ENCODE measurements at regions not wholly inside any gene's neighbourhood (a gene's known extent, or its start where the extent isn't known, plus 50 kb on each side); places are given as distances from the start of the nearest gene placed in this dataset.

DNA sequence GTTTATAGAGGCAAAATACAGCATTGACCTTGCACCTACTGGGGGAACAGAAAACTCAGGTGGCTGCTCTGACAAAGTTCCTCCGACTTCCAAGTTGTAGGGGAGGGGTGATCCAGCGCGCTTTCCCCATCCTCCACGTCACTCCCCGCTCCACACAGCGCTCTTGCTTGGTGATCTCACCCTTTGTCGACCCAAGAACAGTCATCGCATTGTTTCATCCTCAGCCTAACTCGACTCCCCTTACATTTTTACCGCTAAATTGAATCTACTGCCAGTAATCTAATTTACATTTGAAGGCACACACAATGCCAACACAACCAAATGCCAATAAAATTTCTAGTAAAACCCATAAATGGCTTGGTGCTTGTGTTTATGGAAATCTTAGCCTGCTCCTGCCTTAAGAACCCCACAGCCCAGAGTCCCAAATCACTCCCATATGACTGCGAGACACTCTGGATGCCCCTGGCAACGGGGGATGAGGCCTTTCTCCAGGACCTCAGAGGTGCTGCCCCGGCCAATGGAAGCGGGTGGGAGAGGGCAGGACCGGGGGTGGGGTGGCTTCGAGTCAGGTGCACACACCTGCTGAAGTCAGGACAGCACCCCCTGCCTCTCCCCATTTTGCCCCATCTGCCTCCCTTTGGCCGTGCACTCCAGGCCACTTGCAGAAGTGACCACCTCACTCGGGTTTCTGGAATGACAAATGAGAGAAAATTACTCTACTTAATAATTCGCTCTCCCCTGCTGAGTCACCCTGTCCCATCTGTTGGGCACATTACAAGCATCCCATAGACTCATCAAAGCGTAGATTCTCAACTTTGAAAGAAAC lies 98.2 kb upstream of the GSC start:
- no peak for DNase-seq (ENCODE audit: low spot score, unreplicated experiment)
- TF ChIP-seq, protein P1, sequence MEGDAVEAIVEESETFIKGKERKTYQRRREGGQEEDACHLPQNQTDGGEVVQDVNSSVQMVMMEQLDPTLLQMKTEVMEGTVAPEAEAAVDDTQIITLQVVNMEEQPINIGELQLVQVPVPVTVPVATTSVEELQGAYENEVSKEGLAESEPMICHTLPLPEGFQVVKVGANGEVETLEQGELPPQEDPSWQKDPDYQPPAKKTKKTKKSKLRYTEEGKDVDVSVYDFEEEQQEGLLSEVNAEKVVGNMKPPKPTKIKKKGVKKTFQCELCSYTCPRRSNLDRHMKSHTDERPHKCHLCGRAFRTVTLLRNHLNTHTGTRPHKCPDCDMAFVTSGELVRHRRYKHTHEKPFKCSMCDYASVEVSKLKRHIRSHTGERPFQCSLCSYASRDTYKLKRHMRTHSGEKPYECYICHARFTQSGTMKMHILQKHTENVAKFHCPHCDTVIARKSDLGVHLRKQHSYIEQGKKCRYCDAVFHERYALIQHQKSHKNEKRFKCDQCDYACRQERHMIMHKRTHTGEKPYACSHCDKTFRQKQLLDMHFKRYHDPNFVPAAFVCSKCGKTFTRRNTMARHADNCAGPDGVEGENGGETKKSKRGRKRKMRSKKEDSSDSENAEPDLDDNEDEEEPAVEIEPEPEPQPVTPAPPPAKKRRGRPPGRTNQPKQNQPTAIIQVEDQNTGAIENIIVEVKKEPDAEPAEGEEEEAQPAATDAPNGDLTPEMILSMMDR (IDR thresholded peaks at IDR 0.05; ENCODE audit: unreplicated experiment) = no peak
- Mint-ChIP-seq H3K4me1 (ENCODE audit: low read depth) (peaks cover 1% of the 10 kb centered on the region), H3K9me3 (ENCODE audit: low read depth) (no peaks in the 10 kb centered on the region), H3K27me3 (peaks cover 19% of the 10 kb centered on the region), H3K4me3 (ENCODE audit: low read depth) (no peak overlapping the region), H3K36me3 (ENCODE audit: insufficient read depth) (no peaks in the 10 kb centered on the region), H3K27ac (no peak overlapping the region)

DNA sequence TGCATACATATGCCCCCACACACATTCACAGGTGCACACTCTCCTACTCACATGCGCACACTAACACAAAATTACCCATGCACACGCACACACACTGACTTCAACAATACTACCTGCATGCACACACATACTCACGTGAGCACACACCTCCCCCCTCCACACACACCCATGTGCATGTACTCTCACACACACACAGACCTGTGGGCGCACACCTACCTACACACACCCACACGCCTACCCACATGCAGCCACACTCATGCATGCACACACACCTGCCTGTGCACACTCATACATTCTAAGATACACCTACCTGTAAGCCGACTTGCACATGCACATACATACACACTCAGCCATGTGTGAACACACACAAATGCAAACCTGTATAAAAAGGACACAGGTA lies 97.3 kb upstream of the GSC start:
- Mint-ChIP-seq H3K4me3 (ENCODE audit: low read depth) (no peak overlapping the region), H3K27ac (no peak overlapping the region), H3K27me3 (peaks cover 19% of the 10 kb centered on the region), H3K36me3 (ENCODE audit: insufficient read depth) (no peaks in the 10 kb centered on the region), H3K4me1 (ENCODE audit: low read depth) (peaks cover 1% of the 10 kb centered on the region), H3K9me3 (ENCODE audit: low read depth) (no peaks in the 10 kb centered on the region)
- no peak for DNase-seq (ENCODE audit: low spot score, unreplicated experiment)
- TF ChIP-seq, protein P1 (IDR thresholded peaks at IDR 0.05; ENCODE audit: unreplicated experiment) = no peak

DNA sequence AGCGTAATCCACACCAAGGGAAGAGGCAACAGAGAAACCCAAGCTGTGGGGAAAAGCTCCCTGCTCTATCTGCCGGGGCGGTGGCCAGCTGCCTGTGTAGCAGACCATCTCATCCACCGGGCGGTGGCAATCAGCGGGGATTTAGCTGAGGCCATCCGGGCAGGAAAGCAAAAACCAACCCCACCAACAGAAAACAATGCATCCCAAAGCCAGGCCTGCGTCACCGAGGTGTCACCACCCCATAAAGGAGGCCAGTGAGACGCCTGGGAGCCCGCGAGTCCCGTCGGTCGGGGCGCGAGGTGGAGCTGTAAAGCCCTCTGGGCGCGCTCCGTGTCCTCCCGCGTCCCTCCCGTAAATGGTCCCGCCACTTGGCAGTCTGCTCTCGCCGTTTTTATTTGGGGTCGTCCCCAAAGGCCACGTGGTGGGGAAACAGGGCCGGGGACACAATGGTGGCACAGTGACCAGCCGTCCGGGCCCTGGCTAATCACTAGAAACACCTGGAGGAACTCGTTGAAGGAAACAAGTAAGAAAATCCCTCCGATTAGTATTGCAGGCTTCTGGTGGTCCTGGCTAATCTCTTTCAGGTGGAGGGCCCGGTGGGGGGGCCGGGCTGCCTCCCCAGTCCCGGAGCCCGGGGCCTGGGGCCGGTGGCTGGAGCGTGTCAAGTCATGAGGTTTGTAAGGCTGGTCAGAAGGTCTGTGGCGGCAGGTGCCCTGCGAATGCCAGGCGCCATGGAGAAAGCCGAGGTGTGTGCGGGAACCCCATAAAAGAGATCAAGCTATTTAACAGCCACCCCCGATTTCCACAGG lies 94.7 kb upstream of the GSC start:
- H3K9me3 Mint-ChIP-seq (ENCODE audit: low read depth) = no peaks in the 10 kb centered on the region
- H3K36me3 Mint-ChIP-seq (ENCODE audit: insufficient read depth) = no peaks in the 10 kb centered on the region
- no peak overlapping the region for H3K4me3 Mint-ChIP-seq (ENCODE audit: low read depth)
- TF ChIP-seq, protein P1 (IDR thresholded peaks at IDR 0.05; ENCODE audit: unreplicated experiment) = no peak
- H3K4me1 Mint-ChIP-seq (ENCODE audit: low read depth) = peaks cover 1% of the 10 kb centered on the region
- no peak overlapping the region for H3K27ac Mint-ChIP-seq
- no peak for DNase-seq (ENCODE audit: low spot score, unreplicated experiment)
- H3K27me3 Mint-ChIP-seq = peaks cover 33% of the 10 kb centered on the region

DNA sequence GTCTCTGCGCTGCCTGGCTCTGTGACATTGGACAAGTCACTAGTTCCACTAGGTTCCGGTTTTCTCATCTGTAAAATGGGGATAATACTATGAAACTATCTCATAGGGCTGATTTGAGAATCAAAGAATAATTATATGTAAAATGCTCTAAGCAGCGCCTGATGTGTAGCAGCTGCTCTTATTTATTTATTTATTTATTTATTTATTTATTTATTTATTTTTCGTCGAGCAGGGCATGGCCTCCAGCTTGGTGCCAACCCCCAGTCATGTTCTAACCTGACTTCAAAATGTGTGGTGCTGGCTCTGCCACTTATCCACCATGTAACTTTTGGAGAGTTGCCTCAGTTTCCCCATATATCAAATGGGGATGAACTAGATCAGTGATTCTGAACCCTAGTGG lies 93.5 kb upstream of the GSC start:
- Mint-ChIP-seq H3K27ac (no peak overlapping the region), H3K4me1 (ENCODE audit: low read depth) (peaks cover 1% of the 10 kb centered on the region), H3K27me3 (peaks cover 31% of the 10 kb centered on the region), H3K9me3 (ENCODE audit: low read depth) (no peaks in the 10 kb centered on the region), H3K36me3 (ENCODE audit: insufficient read depth) (no peaks in the 10 kb centered on the region), H3K4me3 (ENCODE audit: low read depth) (no peak overlapping the region)
- TF ChIP-seq, protein P1 (IDR thresholded peaks at IDR 0.05; ENCODE audit: unreplicated experiment) = no peak
- no peak for DNase-seq (ENCODE audit: low spot score, unreplicated experiment)

DNA sequence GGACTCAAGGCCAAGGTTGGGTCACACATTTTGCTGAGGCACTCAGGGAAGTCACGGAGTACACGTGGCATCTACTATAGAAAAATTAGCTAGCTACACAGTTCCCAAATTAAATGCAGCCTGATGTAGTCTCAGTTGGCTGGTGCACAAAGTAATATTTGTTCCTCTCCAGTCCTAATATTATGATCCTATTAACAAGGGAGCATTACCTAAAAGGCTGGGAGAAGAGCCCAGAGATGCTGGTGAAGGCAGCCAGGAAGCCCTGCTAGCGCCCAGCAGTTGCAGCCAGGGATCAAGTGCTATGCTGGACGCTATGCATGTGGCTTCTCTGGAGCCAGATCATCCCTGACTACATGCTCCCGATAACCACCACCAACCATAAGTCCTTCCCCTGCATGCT lies 88.0 kb upstream of the GSC start:
- no peaks in the 10 kb centered on the region for H3K9me3 Mint-ChIP-seq (ENCODE audit: low read depth)
- no peaks in the 10 kb centered on the region for H3K4me1 Mint-ChIP-seq (ENCODE audit: low read depth)
- H3K27ac Mint-ChIP-seq = no peak overlapping the region
- peaks cover 17% of the 10 kb centered on the region for H3K27me3 Mint-ChIP-seq
- DNase-seq (ENCODE audit: low spot score, unreplicated experiment) = no peak
- no peak overlapping the region for H3K4me3 Mint-ChIP-seq (ENCODE audit: low read depth)
- TF ChIP-seq, protein P1 (IDR thresholded peaks at IDR 0.05; ENCODE audit: unreplicated experiment) = no peak
- H3K36me3 Mint-ChIP-seq (ENCODE audit: insufficient read depth) = no peaks in the 10 kb centered on the region

Data from progenitor cell of endocrine pancreas (in vitro differentiated cells).